HG02852 (cell line): ENCODE measurements at regions not wholly inside any gene's neighbourhood (a gene's known extent, or its start where the extent isn't known, plus 50 kb on each side); places are given as distances from the start of the nearest gene placed in this dataset.

ENCODE experiments used
- ATAC-seq: cut with Tn5 transposase; IDR thresholded peaks from one replicate; pipeline ENCODE4 v1.9.1; 2021; ENCODE audit warnings: mild to moderate bottlenecking, moderate library complexity; ENCODE audit not compliant: unreplicated experiment

- no peak for ATAC-seq
These were observed 1227.1 kb downstream of the SLITRK1 start for GRCh38 chr13:82654861-82655855.

GRCh38 chr13:82654143-82654542, 1228.1 kb downstream of the SLITRK1 start:
- no peak for ATAC-seq

- ATAC-seq, result no peak
These were observed 1234.7 kb downstream of the SLITRK1 start for GRCh38 chr13:82647540-82647939.

GRCh38 chr13:82636119-82636518, 1246.2 kb downstream of the SLITRK1 start:
- ATAC-seq, result no peak

GRCh38 chr13:82634946-82635345, 1247.3 kb downstream of the SLITRK1 start:
- ATAC-seq, result no peak

GRCh38 chr13:82627183-82627582, 1255.1 kb downstream of the SLITRK1 start:
- ATAC-seq, result no peak

GRCh38 chr13:82625717-82626116, 1256.6 kb downstream of the SLITRK1 start:
- no peak for ATAC-seq

GRCh38 chr13:82615043-82615442, 1267.2 kb downstream of the SLITRK1 start:
- no peak for ATAC-seq

- no peak for ATAC-seq
These were observed 1268.2 kb downstream of the SLITRK1 start for GRCh38 chr13:82614086-82614485.

- ATAC-seq, result no peak
These were observed 1276.3 kb downstream of the SLITRK1 start for GRCh38 chr13:82606008-82606407.

GRCh38 chr13:82597747-82598146, 1284.5 kb downstream of the SLITRK1 start:
- no peak for ATAC-seq

GRCh38 chr13:82593239-82593638, 1289.0 kb downstream of the SLITRK1 start:
- no peak for ATAC-seq

GRCh38 chr13:82571653-82572052, 1310.6 kb downstream of the SLITRK1 start:
- no peak for ATAC-seq

GRCh38 chr13:82569581-82569980, 1312.7 kb downstream of the SLITRK1 start:
- ATAC-seq, result no peak

- ATAC-seq, result no peak
These were observed 1315.4 kb downstream of the SLITRK1 start for GRCh38 chr13:82566864-82567263.

- no peak for ATAC-seq
These were observed 1317.1 kb downstream of the SLITRK1 start for GRCh38 chr13:82565201-82565600.

GRCh38 chr13:82560889-82561288, 1321.4 kb downstream of the SLITRK1 start:
- ATAC-seq, result no peak

GRCh38 chr13:82522872-82523271, 1359.4 kb downstream of the SLITRK1 start:
- ATAC-seq, result no peak

- no peak for ATAC-seq
These were observed 1375.4 kb downstream of the SLITRK1 start for GRCh38 chr13:82506805-82507414.

- no peak for ATAC-seq
These were observed 1380.4 kb downstream of the SLITRK1 start for GRCh38 chr13:82501834-82502233.

GRCh38 chr13:82480415-82480814, 1401.9 kb downstream of the SLITRK1 start:
- ATAC-seq, result no peak

- no peak for ATAC-seq
These were observed 1404.8 kb downstream of the SLITRK1 start for GRCh38 chr13:82477436-82477835.
